Ishikawa (cell line): ENCODE measurements at regions not wholly inside any gene's neighbourhood (a gene's known extent, or its start where the extent isn't known, plus 50 kb on each side); places are given as distances from the start of the nearest gene placed in this dataset.

Source experiments
- EGR1 ChIP-seq: IDR thresholded peaks from 2 replicates; pipeline ENCODE4 v1.6.1; 2012
- NFIC ChIP-seq: IDR thresholded peaks from 2 replicates; pipeline ENCODE4 v1.6.1; 2012
- RAD21 ChIP-seq: IDR thresholded peaks from 2 replicates; pipeline ENCODE4 v1.6.1; 2012; ENCODE audit warnings: low read depth
- TAF1 ChIP-seq: IDR thresholded peaks from 2 replicates; pipeline ENCODE4 v1.6.1; 2012; ENCODE audit warnings: low read depth, mild to moderate bottlenecking

- TF ChIP-seq RAD21 (no peak), EGR1 (no peak), NFIC (no peak), TAF1 (no peak)
These were observed 57.6 kb upstream of the PPM1J start for GRCh38 chr1:112772781-112773180.
